WTC11 (cell line): ENCODE measurements at regions not wholly inside any gene's neighbourhood (a gene's known extent, or its start where the extent isn't known, plus 50 kb on each side); places are given as distances from the start of the nearest gene placed in this dataset.

ENCODE experiments used
- ATAC-seq: fragments of 200-7000 bp; cut with Tn5 transposase; 2 replicates; pipeline ENCODE4 v1.10.0; 2021; ENCODE audit warnings: mild to moderate bottlenecking, moderate library complexity
- CTCF ChIA-PET: fragments of 300-600 bp; sonication (Branson Sonifier 250); formaldehyde crosslinking; loops from one replicate; lab custom pipeline; 2021; ENCODE audit warnings: antibody characterized with exemption; lab: Charles Lee
- POLR2A ChIA-PET: fragments of 350-600 bp; sonication (Branson Sonifier 250); formaldehyde crosslinking; loops from one replicate; lab custom pipeline; 2021; ENCODE audit warnings: antibody characterized with exemption; lab: Charles Lee
- DNase-seq: peaks from one replicate; pipeline ENCODE4 v3.0.0; 2021; ENCODE audit warnings: low spot score
- H3K27ac Mint-ChIP-seq: 2 replicates; pipeline ENCODE4 v1.8.0; 2021; ENCODE audit warnings: mixed read lengths
- H3K27me3 Mint-ChIP-seq: 2 replicates; pipeline ENCODE4 v1.8.0; 2021; ENCODE audit warnings: low read depth, mild to moderate bottlenecking, moderate library complexity, mixed read lengths
- H3K36me3 Mint-ChIP-seq: 2 replicates; pipeline ENCODE4 v1.8.0; 2021; ENCODE audit warnings: mixed read lengths
- H3K4me1 Mint-ChIP-seq: 2 replicates; pipeline ENCODE4 v1.8.0; 2022; ENCODE audit warnings: mixed read lengths
- H3K4me3 Mint-ChIP-seq: 2 replicates; pipeline ENCODE4 v1.8.0; 2021; ENCODE audit warnings: mild to moderate bottlenecking, moderate library complexity, mixed read lengths
- H3K9me3 Mint-ChIP-seq: 2 replicates; pipeline ENCODE4 v1.8.0; 2021; ENCODE audit warnings: mixed read lengths
- ARID4B ChIP-seq: sonication (generic); formaldehyde crosslinking; IDR thresholded peaks from 2 replicates; pipeline ENCODE4 v1.8.0; 2023; ENCODE audit warnings: missing genetic modification reagents, mild to moderate bottlenecking, borderline replicate concordance
- FOXP1 ChIP-seq: sonication (generic); formaldehyde crosslinking; IDR thresholded peaks from 2 replicates; pipeline ENCODE4 v1.8.0; 2022; ENCODE audit warnings: missing genetic modification reagents, mild to moderate bottlenecking, moderate library complexity, borderline replicate concordance
- HMGA2 ChIP-seq: fragments of 250-450 bp; sonication (Bioruptor Pico); IDR thresholded peaks from 2 replicates; pipeline ENCODE4 v1.4.0; 2021; ENCODE audit warnings: mild to moderate bottlenecking, moderate library complexity
- JUN ChIP-seq: sonication (generic); formaldehyde crosslinking; IDR thresholded peaks from 2 replicates; pipeline ENCODE4 v1.8.0; 2023; ENCODE audit warnings: mild to moderate bottlenecking, missing genetic modification reagents
- MLX ChIP-seq: sonication (generic); formaldehyde crosslinking; IDR thresholded peaks from 2 replicates; pipeline ENCODE4 v1.8.1; 2023; ENCODE audit warnings: mild to moderate bottlenecking, missing genetic modification reagents, moderate library complexity
- NFATC4 ChIP-seq: fragments of 250-450 bp; sonication (Bioruptor Pico); IDR thresholded peaks from 2 replicates; pipeline ENCODE4 v1.9.0; 2021; ENCODE audit warnings: mild to moderate bottlenecking
- NFE2L1 ChIP-seq: sonication (generic); formaldehyde crosslinking; IDR thresholded peaks from 2 replicates; pipeline ENCODE4 v1.8.1; 2023; ENCODE audit warnings: missing genetic modification reagents
- OVOL2 ChIP-seq: fragments of 250-450 bp; sonication (Bioruptor Pico); IDR thresholded peaks from 2 replicates; pipeline ENCODE4 v1.9.0; 2021; ENCODE audit warnings: mild to moderate bottlenecking, borderline replicate concordance
- PRDM15 ChIP-seq: sonication (generic); formaldehyde crosslinking; IDR thresholded peaks from 2 replicates; pipeline ENCODE4 v1.8.0; 2022; ENCODE audit warnings: missing genetic modification reagents
- RELA ChIP-seq: sonication (generic); formaldehyde crosslinking; IDR thresholded peaks from 2 replicates; pipeline ENCODE4 v1.8.1; 2022; ENCODE audit warnings: missing genetic modification reagents, mild to moderate bottlenecking, borderline replicate concordance
- TEAD1 ChIP-seq: sonication (generic); formaldehyde crosslinking; IDR thresholded peaks from 2 replicates; pipeline ENCODE4 v1.8.0; 2022; ENCODE audit warnings: mild to moderate bottlenecking, missing genetic modification reagents
- TF ChIP-seq, protein P1 (sequence below): sonication (generic); formaldehyde crosslinking; IDR thresholded peaks from 2 replicates; pipeline ENCODE4 v1.8.1; 2023; ENCODE audit warnings: mild to moderate bottlenecking, missing genetic modification reagents, borderline replicate concordance
- TF ChIP-seq, protein P2 (sequence below): fragments of 250-450 bp; sonication (Bioruptor Pico); IDR thresholded peaks from 2 replicates; pipeline ENCODE4 v1.9.0; 2021; ENCODE audit warnings: mild to moderate bottlenecking
- TF ChIP-seq, protein P3 (sequence below): sonication (generic); formaldehyde crosslinking; IDR thresholded peaks from 2 replicates; pipeline ENCODE4 v1.8.1; 2023; ENCODE audit warnings: mild to moderate bottlenecking, missing genetic modification reagents, moderate library complexity
- TF ChIP-seq, protein P4 (sequence below): sonication (generic); formaldehyde crosslinking; IDR thresholded peaks from 2 replicates; pipeline ENCODE4 v1.8.1; 2023; ENCODE audit warnings: mild to moderate bottlenecking, missing genetic modification reagents
- TF ChIP-seq, protein P5 (sequence below): sonication (generic); formaldehyde crosslinking; IDR thresholded peaks from 2 replicates; pipeline ENCODE4 v1.8.1; 2022; ENCODE audit warnings: missing genetic modification reagents, borderline replicate concordance

GRCh38 chr11:16604794-16605388, 133.6 kb upstream of the C11orf58 start:
- Mint-ChIP-seq H3K27me3 (peaks cover 50% of the 10 kb centered on the region; the same call in 1 of the 2 replicates), H3K27ac (no peak overlapping the region), H3K36me3 (no peaks in the 10 kb centered on the region), H3K9me3 (no peaks in the 10 kb centered on the region), H3K4me3 (peak overlapping the region; percentile 74), H3K4me1 (peaks cover 23% of the 10 kb centered on the region)
- DNase-seq (peak; percentile 50), ATAC-seq (peak; percentile 9)
- TF ChIP-seq FOXP1 (CRISPR knock-in tag) (no peak), RELA (CRISPR knock-in tag) (no peak), HMGA2 (no peak), JUN (CRISPR knock-in tag) (no peak), OVOL2 (CRISPR knock-in tag) (no peak), NFATC4 (no peak), NFE2L1 (no peak), PRDM15 (CRISPR knock-in tag) (no peak), ARID4B (no peak), TEAD1 (no peak), MLX (no peak)
- TF ChIP-seq, protein P1, sequence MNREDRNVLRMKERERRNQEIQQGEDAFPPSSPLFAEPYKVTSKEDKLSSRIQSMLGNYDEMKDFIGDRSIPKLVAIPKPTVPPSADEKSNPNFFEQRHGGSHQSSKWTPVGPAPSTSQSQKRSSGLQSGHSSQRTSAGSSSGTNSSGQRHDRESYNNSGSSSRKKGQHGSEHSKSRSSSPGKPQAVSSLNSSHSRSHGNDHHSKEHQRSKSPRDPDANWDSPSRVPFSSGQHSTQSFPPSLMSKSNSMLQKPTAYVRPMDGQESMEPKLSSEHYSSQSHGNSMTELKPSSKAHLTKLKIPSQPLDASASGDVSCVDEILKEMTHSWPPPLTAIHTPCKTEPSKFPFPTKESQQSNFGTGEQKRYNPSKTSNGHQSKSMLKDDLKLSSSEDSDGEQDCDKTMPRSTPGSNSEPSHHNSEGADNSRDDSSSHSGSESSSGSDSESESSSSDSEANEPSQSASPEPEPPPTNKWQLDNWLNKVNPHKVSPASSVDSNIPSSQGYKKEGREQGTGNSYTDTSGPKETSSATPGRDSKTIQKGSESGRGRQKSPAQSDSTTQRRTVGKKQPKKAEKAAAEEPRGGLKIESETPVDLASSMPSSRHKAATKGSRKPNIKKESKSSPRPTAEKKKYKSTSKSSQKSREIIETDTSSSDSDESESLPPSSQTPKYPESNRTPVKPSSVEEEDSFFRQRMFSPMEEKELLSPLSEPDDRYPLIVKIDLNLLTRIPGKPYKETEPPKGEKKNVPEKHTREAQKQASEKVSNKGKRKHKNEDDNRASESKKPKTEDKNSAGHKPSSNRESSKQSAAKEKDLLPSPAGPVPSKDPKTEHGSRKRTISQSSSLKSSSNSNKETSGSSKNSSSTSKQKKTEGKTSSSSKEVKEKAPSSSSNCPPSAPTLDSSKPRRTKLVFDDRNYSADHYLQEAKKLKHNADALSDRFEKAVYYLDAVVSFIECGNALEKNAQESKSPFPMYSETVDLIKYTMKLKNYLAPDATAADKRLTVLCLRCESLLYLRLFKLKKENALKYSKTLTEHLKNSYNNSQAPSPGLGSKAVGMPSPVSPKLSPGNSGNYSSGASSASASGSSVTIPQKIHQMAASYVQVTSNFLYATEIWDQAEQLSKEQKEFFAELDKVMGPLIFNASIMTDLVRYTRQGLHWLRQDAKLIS (CRISPR knock-in tag), result no peak
- TF ChIP-seq, protein P2, sequence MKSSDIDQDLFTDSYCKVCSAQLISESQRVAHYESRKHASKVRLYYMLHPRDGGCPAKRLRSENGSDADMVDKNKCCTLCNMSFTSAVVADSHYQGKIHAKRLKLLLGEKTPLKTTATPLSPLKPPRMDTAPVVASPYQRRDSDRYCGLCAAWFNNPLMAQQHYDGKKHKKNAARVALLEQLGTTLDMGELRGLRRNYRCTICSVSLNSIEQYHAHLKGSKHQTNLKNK (CRISPR knock-in tag), result no peak
- TF ChIP-seq, protein P3, sequence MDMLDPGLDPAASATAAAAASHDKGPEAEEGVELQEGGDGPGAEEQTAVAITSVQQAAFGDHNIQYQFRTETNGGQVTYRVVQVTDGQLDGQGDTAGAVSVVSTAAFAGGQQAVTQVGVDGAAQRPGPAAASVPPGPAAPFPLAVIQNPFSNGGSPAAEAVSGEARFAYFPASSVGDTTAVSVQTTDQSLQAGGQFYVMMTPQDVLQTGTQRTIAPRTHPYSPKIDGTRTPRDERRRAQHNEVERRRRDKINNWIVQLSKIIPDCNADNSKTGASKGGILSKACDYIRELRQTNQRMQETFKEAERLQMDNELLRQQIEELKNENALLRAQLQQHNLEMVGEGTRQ (CRISPR knock-in tag), result no peak
- TF ChIP-seq, protein P4, sequence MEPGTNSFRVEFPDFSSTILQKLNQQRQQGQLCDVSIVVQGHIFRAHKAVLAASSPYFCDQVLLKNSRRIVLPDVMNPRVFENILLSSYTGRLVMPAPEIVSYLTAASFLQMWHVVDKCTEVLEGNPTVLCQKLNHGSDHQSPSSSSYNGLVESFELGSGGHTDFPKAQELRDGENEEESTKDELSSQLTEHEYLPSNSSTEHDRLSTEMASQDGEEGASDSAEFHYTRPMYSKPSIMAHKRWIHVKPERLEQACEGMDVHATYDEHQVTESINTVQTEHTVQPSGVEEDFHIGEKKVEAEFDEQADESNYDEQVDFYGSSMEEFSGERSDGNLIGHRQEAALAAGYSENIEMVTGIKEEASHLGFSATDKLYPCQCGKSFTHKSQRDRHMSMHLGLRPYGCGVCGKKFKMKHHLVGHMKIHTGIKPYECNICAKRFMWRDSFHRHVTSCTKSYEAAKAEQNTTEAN, result no peak
- TF ChIP-seq, protein P5, sequence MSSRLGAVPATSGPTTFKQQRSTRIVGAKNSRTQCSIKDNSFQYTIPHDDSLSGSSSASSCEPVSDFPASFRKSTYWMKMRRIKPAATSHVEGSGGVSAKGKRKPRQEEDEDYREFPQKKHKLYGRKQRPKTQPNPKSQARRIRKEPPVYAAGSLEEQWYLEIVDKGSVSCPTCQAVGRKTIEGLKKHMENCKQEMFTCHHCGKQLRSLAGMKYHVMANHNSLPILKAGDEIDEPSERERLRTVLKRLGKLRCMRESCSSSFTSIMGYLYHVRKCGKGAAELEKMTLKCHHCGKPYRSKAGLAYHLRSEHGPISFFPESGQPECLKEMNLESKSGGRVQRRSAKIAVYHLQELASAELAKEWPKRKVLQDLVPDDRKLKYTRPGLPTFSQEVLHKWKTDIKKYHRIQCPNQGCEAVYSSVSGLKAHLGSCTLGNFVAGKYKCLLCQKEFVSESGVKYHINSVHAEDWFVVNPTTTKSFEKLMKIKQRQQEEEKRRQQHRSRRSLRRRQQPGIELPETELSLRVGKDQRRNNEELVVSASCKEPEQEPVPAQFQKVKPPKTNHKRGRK (CRISPR knock-in tag), result no peak
- ChIA-PET CTCF (interaction anchor here (0.6 to 3.2 kb wide), 5 partner anchors 9 to 834 kb away, joined by 3 to 44 read pairs (median 4); no protein-coding TSS in a partner anchor), POLR2A (interaction anchor here (1.9 kb wide), 1 partner anchor 9 kb away, joined by 11 read pairs; no protein-coding TSS in a partner anchor)
